Activated naive CD4-positive, alpha-beta T cell treated with anti-CD3 and anti-CD28 coated beads, Interleukin-2, amount 10 ng/mL, durations not matched to agents 7 days and 5 days (primary cell): ENCODE measurements at regions not wholly inside any gene's neighbourhood (a gene's known extent, or its start where the extent isn't known, plus 50 kb on each side); places are given as distances from the start of the nearest gene placed in this dataset.

ENCODE experiments used
- CTCF ChIA-PET: fragments of 350-600 bp; sonication (Branson Sonifier 250); formaldehyde crosslinking; loops from one replicate; lab custom pipeline; 2021; ENCODE audit warnings: antibody characterized with exemption; lab: Charles Lee
- DNase-seq: peaks from one replicate; pipeline ENCODE4 v3.0.0-alpha.2; 2020
- H3K27ac Mint-ChIP-seq: one replicate; pipeline ENCODE4 v1.8.0; 2021; ENCODE audit warnings: mild to moderate bottlenecking, moderate library complexity, mixed read lengths
- H3K27me3 Mint-ChIP-seq: one replicate; pipeline ENCODE4 v1.8.0; 2021; ENCODE audit warnings: mild to moderate bottlenecking, mixed read lengths
- H3K36me3 Mint-ChIP-seq: one replicate; pipeline ENCODE4 v1.8.0; 2021; ENCODE audit warnings: mixed read lengths
- H3K4me1 Mint-ChIP-seq: one replicate; pipeline ENCODE4 v1.8.0; 2021; ENCODE audit warnings: mixed read lengths
- H3K4me3 Mint-ChIP-seq: one replicate; pipeline ENCODE4 v1.8.0; 2021; ENCODE audit warnings: mild to moderate bottlenecking, moderate library complexity, mixed read lengths
- H3K9me3 Mint-ChIP-seq: one replicate; pipeline ENCODE4 v1.8.0; 2021; ENCODE audit warnings: mixed read lengths

- H3K27me3 Mint-ChIP-seq, result peaks cover 12% of the 10 kb centered on the region
- CTCF ChIA-PET, result no interaction called here
- H3K27ac Mint-ChIP-seq, result no peak overlapping the region
- H3K36me3 Mint-ChIP-seq, result peaks cover 5% of the 10 kb centered on the region
- peaks cover 26% of the 10 kb centered on the region for H3K4me1 Mint-ChIP-seq
- H3K4me3 Mint-ChIP-seq, result no peak overlapping the region
- DNase-seq, result no peak
- H3K9me3 Mint-ChIP-seq, result peaks cover 11% of the 10 kb centered on the region
Measured at GRCh38 chr15:58295637-58296215, 136.1 kb upstream of the LIPC start.

- Mint-ChIP-seq H3K27ac (no peak overlapping the region), H3K4me1 (peaks cover 23% of the 10 kb centered on the region), H3K4me3 (no peak overlapping the region), H3K9me3 (peaks cover 11% of the 10 kb centered on the region), H3K36me3 (peaks cover 5% of the 10 kb centered on the region), H3K27me3 (peaks cover 12% of the 10 kb centered on the region)
- no peak for DNase-seq
- CTCF ChIA-PET, result no interaction called here
Measured at GRCh38 chr15:58296276-58296675, 135.5 kb upstream of the LIPC start.

- H3K27me3 Mint-ChIP-seq, result peaks cover 12% of the 10 kb centered on the region
- no peak for DNase-seq
- H3K36me3 Mint-ChIP-seq, result peaks cover 1% of the 10 kb centered on the region
- H3K4me3 Mint-ChIP-seq, result no peak overlapping the region
- no peak overlapping the region for H3K27ac Mint-ChIP-seq
- CTCF ChIA-PET, result interaction anchor here (0.5 to 0.7 kb wide), 2 partner anchors 43 to 120 kb away, joined by 3 read pairs; no protein-coding TSS in a partner anchor
- H3K4me1 Mint-ChIP-seq, result peaks cover 10% of the 10 kb centered on the region
- H3K9me3 Mint-ChIP-seq, result peaks cover 5% of the 10 kb centered on the region
Measured at GRCh38 chr15:58297639-58298038, 134.2 kb upstream of the LIPC start.

GRCh38 chr15:58298879-58299850 lies 132.6 kb upstream of the LIPC start:
- Mint-ChIP-seq H3K4me3 (no peak overlapping the region), H3K9me3 (peaks cover 2% of the 10 kb centered on the region), H3K4me1 (peaks cover 14% of the 10 kb centered on the region), H3K36me3 (peaks cover 1% of the 10 kb centered on the region), H3K27ac (no peak overlapping the region), H3K27me3 (peaks cover 12% of the 10 kb centered on the region)
- CTCF ChIA-PET, result no interaction called here
- DNase-seq, result no peak

GRCh38 chr15:58302832-58303231 lies 129.0 kb upstream of the LIPC start:
- Mint-ChIP-seq H3K4me3 (no peak overlapping the region), H3K36me3 (no peaks in the 10 kb centered on the region), H3K27me3 (peaks cover 8% of the 10 kb centered on the region), H3K9me3 (peaks cover 3% of the 10 kb centered on the region), H3K4me1 (peaks cover 22% of the 10 kb centered on the region), H3K27ac (no peak overlapping the region)
- no peak for DNase-seq
- CTCF ChIA-PET, result interaction anchor here (1.5 kb wide), 1 partner anchor 11 kb away, joined by 4 read pairs; no protein-coding TSS in a partner anchor

GRCh38 chr15:58303236-58303635 lies 128.6 kb upstream of the LIPC start:
- Mint-ChIP-seq H3K27me3 (peaks cover 5% of the 10 kb centered on the region), H3K36me3 (no peaks in the 10 kb centered on the region), H3K4me3 (peak overlapping the region; percentile 5), H3K4me1 (peaks cover 22% of the 10 kb centered on the region), H3K27ac (peak overlapping the region; percentile 21), H3K9me3 (peaks cover 3% of the 10 kb centered on the region)
- CTCF ChIA-PET, result no interaction called here
- DNase-seq, result peak; percentile 22

- H3K36me3 Mint-ChIP-seq, result no peaks in the 10 kb centered on the region
- DNase-seq, result no peak
- H3K9me3 Mint-ChIP-seq, result peaks cover 3% of the 10 kb centered on the region
- no peaks in the 10 kb centered on the region for H3K27me3 Mint-ChIP-seq
- H3K4me3 Mint-ChIP-seq, result no peak overlapping the region
- CTCF ChIA-PET, result no interaction called here
- no peak overlapping the region for H3K27ac Mint-ChIP-seq
- peaks cover 22% of the 10 kb centered on the region for H3K4me1 Mint-ChIP-seq
Measured at GRCh38 chr15:58306591-58307312, 125.0 kb upstream of the LIPC start.

GRCh38 chr15:58307313-58307961 lies 124.4 kb upstream of the LIPC start:
- H3K4me3 Mint-ChIP-seq, result no peak overlapping the region
- CTCF ChIA-PET, result no interaction called here
- no peak for DNase-seq
- no peaks in the 10 kb centered on the region for H3K36me3 Mint-ChIP-seq
- H3K4me1 Mint-ChIP-seq, result peaks cover 22% of the 10 kb centered on the region
- peaks cover 3% of the 10 kb centered on the region for H3K9me3 Mint-ChIP-seq
- H3K27ac Mint-ChIP-seq, result no peak overlapping the region
- no peaks in the 10 kb centered on the region for H3K27me3 Mint-ChIP-seq

GRCh38 chr15:58308742-58309355 lies 122.9 kb upstream of the LIPC start:
- H3K4me3 Mint-ChIP-seq, result no peak overlapping the region
- no peaks in the 10 kb centered on the region for H3K27me3 Mint-ChIP-seq
- peaks cover 3% of the 10 kb centered on the region for H3K9me3 Mint-ChIP-seq
- H3K27ac Mint-ChIP-seq, result no peak overlapping the region
- H3K4me1 Mint-ChIP-seq, result peaks cover 17% of the 10 kb centered on the region
- DNase-seq, result no peak
- H3K36me3 Mint-ChIP-seq, result no peaks in the 10 kb centered on the region
- CTCF ChIA-PET, result interaction anchor here (1.0 to 1.2 kb wide), 3 partner anchors 9 to 209 kb away, joined by 3 to 5 read pairs (median 3); no protein-coding TSS in a partner anchor

GRCh38 chr15:58309963-58310928 lies 121.5 kb upstream of the LIPC start:
- H3K9me3 Mint-ChIP-seq, result peaks cover 4% of the 10 kb centered on the region
- CTCF ChIA-PET, result interaction anchor here (1.0 kb wide), 1 partner anchor 64 kb away, joined by 3 read pairs; no protein-coding TSS in a partner anchor
- no peaks in the 10 kb centered on the region for H3K27me3 Mint-ChIP-seq
- H3K36me3 Mint-ChIP-seq, result no peaks in the 10 kb centered on the region
- no peak for DNase-seq
- H3K27ac Mint-ChIP-seq, result no peak overlapping the region
- H3K4me1 Mint-ChIP-seq, result peaks cover 27% of the 10 kb centered on the region
- H3K4me3 Mint-ChIP-seq, result no peak overlapping the region

GRCh38 chr15:58311556-58311955 lies 120.2 kb upstream of the LIPC start:
- no peak for DNase-seq

GRCh38 chr15:58312031-58312430 lies 119.8 kb upstream of the LIPC start:
- Mint-ChIP-seq H3K4me1 (peaks cover 28% of the 10 kb centered on the region), H3K27ac (no peak overlapping the region), H3K27me3 (no peaks in the 10 kb centered on the region), H3K9me3 (peaks cover 14% of the 10 kb centered on the region), H3K36me3 (no peaks in the 10 kb centered on the region), H3K4me3 (no peak overlapping the region)
- CTCF ChIA-PET, result no interaction called here
- DNase-seq, result no peak

More at GRCh38 chr15:58311556-58311955, 120.2 kb upstream of the LIPC start:
- H3K27ac Mint-ChIP-seq, result no peak overlapping the region
- H3K9me3 Mint-ChIP-seq, result peaks cover 9% of the 10 kb centered on the region
- no peak overlapping the region for H3K4me3 Mint-ChIP-seq
- H3K4me1 Mint-ChIP-seq, result peaks cover 33% of the 10 kb centered on the region
- no peaks in the 10 kb centered on the region for H3K36me3 Mint-ChIP-seq
- CTCF ChIA-PET, result no interaction called here
- no peaks in the 10 kb centered on the region for H3K27me3 Mint-ChIP-seq
